Stimulated activated CD8-positive, alpha-beta memory T cell treated with anti-CD3 and anti-CD28 coated beads, Interleukin-2, amount 100 ng/mL, for 1 hour (primary cell): ENCODE measurements at regions not wholly inside any gene's neighbourhood (a gene's known extent, or its start where the extent isn't known, plus 50 kb on each side); places are given as distances from the start of the nearest gene placed in this dataset.

ENCODE experiments used
- DNase-seq, 2 donors: peaks; one replicate each; pipeline ENCODE4 v3.0.0-alpha.2; 2020; ENCODE audit warnings: low read depth in 2 of 2

DNA sequence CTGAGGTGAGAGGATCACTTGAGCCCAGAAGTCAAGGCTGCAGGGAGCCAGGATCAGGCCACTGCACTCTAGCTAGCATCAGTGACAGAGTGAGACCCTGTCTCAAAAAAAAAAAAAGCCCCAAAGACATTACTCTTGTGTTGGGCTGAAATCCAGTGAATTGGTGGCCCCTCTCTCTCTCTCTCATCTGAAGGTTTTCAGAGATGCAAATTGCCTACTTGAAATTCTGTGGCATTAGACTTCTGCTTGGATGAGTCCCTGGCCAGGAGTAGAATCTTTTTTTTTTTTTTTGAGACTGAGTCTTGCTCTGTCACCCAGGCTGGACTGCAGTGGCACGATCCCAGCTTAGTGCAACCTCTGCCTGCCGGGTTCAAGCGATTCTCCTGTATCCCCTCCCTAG, 112.0 kb upstream of the ATF7IP start:
- no peak for DNase-seq

DNA sequence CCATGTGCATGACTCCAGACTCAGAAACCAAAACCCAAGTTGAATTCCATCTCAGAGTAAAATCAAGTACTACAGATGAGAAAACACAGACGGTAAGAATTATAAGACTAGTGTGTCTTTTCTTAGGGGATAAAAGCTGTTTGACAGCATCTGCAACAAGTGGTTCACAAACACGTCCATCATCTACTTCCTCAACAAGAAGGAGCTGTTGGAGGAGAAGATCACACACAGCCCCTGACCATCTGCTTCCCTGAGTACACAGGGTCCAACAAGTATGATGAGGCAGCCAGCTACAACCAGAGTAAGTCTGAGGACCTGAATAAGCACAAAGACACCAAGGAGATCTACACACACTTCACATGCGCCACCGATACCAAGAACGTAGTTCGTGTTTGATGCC, 110.7 kb upstream of the ATF7IP start:
- no peak for DNase-seq

DNA sequence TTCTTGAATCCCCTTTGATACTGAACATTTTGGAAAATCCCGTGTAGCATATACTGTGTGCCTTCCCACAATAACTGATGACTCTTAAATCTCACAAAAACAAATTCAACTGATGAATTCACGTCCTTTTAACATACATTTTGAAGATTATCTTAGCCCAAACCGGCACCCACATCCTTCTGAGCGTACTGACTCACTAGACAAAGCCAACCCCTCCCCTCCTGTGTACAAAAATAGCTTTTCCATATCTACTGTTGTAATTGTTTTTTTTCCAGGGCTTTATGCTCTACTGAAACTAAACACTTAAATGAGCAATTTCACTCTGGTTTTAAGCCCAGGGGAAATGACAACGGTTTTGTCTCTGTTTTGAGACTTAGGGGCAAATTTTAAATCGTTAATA, 109.4 kb upstream of the ATF7IP start:
- DNase-seq: peak in 1 of 2 donors; percentile 15

DNA sequence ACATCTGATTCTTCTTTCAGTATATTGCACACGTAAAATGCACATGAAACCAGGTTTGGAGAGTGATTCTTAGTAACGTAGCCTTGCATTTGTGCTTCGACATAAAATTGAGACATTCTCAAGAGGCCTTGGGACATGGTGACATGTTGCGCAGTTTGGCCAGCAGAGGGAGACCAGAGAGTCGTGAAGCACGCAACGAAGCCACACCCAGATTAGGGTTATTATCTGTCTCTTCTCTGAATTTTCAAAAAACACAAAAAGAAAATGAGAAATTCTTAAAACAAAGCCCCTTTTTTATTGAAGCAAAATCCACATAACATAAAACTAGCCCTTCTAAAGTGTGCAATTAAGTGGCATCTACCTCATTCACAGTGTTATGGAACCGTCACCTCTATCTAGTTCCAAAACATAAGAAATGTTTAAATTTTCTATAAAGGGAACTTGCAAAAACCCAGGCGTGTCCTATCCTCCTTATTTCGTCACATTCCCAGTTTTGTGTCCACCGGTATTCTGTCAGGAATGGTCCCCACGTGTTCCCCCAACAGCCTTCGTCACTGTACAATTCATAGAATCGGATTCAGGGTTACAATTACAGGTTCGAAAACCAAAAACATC, 108.8 kb upstream of the ATF7IP start:
- DNase-seq: peak; percentile 56 to 58

DNA sequence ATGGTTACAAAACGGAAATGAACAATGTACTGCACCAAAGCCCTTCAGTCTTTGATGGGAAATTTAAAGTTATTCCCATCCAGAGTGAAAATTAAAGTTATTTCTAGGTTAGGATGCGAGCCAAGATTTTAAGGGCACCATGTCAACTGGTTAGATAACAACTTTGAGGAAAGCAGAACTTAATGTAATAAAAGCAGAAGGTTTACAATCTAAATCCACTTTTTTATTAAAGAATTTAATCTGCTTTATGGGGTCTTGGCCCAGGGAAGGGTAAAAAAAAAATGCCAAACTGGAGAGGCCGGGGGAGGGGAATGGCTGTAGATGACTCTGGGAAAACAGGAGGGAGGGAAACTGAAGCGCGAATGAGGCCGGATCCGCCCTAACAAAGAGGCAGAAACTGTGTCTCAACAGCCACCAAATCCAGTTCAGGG, 108.2 kb upstream of the ATF7IP start:
- no peak for DNase-seq

DNA sequence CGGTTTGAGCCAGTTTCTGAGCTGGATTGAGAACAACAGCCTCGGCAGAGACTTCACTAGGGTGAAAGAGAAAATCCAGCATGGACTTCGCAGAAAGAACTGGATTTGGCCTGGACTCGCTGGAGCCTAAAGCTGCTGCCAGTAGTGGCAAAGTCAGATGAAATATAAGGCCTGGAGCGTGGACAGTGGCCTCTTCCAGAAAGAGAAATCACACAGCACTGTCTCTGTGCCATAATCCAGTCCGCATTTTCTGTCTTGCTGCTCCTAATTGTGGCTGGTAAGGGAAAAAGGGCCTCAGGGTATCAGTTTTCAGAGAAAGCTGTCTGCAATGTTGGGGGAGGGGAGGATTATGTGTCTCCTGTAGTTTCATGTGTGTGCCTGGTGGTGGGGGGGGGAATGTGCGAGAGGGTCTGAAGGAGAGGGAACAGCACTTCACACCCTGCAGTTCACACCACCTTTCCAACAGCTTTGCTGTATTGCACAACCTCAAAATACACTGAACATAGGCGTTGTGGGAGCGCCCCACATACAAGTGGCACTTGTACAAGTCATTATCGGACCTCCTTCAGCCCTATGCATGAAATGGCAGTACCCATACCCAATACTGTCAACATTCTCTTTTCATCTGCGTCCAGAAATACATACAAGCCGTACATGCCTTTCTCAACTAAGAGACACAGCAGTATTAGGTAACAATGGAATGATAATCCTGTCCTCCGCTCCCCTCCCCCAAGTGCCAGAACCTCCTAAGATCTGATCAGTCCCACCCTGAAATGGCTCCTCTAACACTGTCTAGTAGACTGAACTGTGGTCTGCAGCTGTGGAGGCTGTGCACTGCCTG, 107.5 kb upstream of the ATF7IP start:
- DNase-seq: peak; percentile 37 to 64

DNA sequence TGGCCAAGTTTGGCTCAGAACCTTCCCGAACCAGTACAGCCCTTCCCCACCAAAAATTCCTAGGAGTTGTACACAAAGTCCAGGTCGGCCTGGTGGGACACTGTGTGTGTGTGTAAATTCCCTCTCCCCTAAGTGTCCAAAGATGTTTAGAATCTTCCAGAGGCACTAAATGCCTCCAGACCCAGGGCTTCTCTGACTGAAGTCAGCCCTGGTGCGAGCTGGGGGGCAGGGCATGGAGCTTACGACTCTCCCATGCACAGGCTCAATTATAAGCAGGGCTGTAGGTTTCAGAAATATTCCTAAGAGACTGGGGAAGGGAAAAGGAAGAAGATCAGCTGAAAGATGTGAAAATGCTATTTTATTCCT, 106.9 kb upstream of the ATF7IP start:
- DNase-seq: no peak

DNA sequence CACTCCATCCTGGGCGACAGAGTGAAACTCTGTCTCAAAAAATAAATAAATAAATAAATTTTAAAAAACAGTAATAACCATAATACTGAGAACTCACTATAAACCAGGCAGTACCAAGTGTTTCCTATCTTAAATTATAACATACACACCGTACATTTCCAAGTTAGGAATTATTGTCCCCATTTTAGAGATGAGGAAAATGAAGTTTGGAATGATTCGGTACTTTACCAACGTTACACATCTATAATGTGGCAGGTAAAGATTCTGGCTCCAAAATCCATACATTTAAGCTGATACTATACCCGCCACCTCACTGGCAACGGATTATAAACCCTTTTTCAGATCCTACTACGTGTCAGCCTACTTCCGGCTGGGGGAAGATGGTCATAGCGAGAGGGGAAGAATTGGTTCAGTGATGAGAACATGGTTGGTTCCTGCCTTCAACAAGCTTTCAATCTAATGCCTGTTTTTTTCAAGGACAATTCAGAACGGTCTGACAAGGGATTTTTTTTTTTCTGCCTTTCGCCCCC, 105.9 kb upstream of the ATF7IP start:
- DNase-seq: no peak

DNA sequence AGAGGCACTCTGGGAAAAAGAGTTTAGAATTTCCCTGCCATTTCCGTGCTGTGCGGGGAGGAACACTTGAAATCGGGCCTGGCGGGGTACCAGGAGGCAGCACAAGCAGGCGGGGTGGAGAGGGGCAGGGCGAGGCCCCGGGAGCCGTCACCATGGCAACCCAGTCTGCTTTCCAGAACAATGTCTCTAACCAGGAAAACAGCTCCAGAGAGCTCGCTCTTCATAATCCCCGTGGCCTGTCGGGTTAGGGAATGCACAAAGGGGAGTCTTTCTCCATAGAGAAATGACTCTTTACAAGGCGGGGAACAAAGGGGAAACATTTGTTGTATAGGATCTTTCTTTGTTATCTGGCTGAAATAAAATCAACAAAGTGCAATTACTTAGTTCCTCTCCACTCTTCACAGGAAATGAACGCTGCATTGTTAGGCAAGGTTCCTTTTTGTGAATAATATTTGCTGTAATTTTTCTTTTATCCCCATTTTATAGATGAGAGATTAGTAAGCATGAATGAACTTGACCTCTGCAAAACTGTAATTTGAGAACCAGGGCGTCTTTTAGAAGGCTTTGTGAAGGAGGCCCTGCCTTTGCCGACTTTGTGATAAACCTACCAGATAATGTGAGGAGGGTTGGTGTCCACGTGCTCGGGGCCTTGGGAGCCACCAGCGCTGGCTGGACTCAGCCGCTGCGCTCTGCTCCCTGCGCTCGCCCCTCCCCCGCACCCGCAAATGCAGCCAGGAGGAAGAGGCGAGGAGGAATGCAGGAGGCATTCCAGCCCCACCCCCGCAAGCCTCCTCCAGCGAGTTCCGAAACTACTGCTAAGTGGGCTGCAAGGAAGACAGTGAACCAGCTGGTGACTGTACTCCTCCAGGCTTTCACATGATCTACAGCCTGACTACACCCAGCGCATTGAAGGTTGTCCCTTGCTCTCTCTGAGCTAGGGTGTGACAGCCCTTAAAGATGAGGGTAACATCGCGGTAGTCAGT, 105.2 kb upstream of the ATF7IP start:
- no peak for DNase-seq

DNA sequence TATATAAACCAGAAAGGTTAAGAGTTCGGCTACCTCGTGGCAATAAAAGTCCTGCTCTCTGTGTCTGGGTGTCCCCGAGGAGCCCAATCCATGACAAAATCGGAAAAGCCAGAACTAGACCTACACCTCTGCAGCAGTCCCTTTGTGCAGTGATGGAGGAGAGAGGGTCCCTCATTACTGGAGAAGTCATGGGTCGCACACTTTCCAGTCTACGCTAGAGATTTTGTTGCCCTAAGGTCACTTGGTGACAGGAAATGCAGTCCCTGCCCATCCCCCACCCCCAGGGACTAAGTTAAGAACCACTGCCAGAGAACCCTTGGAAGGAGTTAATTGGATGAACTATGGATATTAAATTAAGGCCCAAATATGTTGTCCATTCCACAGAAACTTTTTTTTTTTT, 104.4 kb upstream of the ATF7IP start:
- no peak for DNase-seq

DNA sequence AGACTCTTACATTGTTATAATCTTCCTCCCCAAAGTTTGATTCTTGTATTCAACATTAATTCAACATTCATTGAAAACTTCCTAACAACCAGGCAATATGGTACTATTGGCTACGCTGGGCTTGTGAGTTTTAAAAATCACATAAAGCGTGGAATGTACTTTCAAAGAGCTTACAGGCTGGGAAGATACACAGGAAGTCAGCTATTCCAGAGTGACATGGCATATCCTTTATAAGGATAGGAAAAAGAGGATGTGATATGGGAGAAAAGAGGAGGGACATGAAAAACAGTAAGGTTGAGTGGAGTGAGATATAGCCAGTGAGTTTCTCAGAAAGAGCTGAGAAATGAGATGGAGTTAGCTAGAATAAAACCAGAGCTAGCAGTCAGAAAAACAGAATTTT, 103.6 kb upstream of the ATF7IP start:
- DNase-seq: no peak

DNA sequence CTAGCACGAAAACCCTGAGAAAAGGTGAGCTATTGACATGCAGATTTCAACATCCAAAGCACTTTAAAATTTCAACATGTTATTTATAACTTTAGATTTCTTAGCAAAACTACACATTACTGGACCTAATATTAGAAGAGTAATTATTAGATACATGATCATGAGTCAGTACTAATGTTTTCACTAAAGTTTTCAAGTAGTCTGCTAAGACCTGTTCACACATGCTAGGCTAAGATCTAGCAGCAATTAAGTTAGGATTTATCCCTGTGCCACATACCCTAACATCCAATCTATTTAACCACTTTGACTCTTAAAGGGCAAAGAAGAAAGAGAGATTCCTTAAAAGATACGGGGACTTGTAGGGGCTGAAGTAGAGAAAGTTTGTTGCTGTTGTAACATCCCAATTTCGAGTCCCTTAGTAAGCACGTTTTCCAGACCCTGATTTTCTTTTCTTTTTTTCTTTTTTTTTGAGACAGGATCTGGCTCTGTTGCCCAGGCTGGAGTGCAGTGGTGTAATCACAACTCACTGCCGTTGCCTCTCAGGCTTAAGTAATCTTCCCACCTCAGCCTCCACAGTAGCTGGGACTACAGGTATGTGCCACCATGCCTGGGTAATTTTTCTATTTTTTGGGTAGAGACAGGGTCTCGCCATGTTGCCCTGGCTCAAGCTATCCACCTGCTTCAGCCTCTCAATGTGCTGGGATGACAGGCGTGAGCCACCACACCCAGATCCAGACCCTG, 102.5 kb upstream of the ATF7IP start:
- no peak for DNase-seq

DNA sequence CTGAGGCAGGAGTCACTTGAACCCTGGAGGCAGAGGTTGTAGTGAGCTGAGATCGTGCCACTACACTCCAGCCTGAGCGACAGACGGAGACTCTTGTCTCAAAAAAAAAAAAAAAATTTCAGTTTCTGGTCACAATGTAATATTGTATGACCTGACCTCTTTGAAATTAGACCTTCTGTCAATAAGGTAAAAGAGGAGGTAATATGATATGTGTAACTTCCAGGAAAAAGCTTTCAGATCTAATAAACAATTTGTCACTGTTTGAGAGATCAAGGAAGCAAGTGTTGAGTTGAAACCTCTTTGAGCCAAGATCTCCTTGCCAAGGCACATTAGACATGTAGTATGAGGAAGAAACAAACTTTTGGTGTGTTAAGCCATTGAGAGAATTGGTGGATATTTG, 101.7 kb upstream of the ATF7IP start:
- DNase-seq: no peak

DNA sequence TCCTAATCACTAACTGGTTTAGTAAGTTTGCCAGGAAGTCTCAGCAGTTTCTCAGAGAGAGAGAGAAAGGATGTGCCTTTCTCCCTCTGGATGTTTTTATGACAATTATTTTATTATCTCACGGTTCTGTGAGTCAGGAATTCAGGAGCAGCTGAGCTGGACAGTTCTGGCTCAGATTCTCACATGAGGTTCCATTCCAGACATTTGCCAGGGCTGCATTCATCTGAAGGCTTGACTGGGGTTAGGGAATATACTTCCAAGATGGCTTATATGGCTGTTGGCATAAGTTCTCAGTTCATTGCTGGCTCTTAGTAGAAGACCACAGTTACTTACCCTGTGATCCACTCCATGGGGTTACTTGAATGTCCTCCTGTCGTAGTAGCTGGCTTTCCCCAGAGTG, 101.2 kb upstream of the ATF7IP start:
- DNase-seq: no peak

DNA sequence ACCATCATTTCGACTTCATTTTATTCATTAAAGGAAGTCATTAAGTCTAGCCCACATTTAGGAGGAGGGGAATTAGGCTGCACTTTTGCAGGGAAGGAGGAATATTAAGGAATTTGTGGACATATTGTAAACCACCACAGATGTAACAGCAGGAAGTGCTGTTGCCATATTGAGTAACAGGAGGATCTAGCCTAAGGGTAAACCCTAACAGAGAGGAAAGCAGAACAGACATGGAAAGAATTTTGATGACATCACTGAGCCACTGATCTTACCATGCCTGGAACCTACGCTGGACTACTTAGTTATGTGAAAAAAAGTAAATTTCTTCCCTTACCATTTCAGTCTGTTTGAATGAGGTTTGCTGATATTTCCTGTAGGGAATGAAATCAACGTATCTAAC, 100.7 kb upstream of the ATF7IP start:
- DNase-seq: no peak

DNA sequence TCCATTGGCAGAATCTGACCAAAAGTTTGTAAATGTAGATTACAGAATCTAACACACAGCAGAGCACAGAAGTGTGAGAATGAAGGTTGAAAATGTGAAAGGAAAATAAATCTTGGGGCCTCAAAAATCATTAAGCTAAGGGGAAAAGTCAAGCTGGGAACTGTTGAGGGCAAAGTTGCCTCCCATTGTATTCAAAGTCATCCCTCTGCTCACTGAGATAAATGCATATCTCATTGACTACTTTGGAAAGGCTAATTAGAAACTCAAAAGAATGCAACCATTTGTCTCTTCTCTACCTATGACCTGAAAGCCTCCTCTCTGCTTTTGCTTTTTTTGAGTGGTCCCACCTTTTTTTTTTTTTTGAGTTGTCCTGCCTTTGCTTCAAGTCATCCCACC, 97.4 kb upstream of the ATF7IP start:
- no peak for DNase-seq

DNA sequence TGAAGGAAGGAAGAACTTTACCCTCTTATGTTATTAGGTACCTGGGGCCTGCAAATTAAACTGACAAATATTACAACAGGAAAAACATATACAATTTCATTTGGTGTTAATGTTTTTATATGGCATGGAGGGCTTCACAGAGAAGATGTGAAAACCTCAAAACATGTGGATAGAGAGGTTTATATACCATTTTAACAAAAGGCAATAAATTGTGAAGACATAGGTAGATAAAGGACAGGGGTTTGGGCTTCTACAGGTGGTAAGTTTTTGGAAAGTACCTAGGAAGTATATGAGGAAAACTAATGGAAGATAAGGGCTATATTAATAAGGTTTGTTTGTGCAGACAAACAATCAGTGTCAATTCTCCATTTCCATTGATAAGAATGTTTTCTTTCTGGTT, 95.1 kb upstream of the ATF7IP start:
- DNase-seq: no peak

DNA sequence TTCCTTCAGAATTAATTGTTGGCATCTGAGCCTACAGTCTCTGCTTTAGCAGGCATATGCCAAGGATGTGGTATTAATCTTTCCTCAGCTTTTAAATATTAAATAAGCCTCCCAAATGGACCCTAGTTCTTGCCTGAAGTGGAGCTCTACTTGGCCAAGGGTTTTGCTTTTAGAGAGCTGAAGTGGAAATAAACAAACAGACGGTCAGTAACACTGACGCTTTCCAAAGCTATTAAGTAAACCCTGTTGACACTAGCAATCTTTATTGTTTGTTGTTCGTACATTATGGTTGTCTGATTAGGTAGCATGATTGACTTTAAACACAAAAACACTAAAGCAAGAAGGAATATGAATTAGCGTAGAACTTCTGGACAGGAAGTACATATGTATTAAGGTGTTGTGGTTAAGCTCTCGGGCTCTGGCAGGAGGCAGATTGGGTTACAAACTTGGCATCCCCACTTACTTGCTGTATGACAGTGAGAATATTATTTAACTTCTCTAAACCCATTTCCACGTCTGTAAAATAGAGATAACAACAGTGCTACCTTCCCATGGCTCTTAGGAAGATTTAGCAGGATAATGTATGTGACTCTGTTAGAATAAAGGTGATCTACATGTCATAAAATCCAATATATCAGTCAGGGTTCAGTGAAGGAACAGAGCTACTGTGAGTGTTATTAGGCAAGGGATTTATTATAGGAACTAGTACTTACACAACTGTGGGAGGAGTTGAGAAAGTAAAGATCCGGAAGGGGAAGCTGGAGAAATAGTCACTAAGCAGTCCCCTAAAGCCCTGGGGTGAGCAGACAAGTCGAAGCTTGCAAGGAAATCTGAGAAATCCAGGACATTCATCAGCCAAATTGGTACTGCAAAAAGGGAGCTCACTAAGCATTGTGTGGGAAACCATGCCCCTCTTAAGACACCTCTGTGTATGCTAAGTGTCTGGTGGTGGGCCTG, 92.2 kb upstream of the ATF7IP start:
- no peak for DNase-seq

DNA sequence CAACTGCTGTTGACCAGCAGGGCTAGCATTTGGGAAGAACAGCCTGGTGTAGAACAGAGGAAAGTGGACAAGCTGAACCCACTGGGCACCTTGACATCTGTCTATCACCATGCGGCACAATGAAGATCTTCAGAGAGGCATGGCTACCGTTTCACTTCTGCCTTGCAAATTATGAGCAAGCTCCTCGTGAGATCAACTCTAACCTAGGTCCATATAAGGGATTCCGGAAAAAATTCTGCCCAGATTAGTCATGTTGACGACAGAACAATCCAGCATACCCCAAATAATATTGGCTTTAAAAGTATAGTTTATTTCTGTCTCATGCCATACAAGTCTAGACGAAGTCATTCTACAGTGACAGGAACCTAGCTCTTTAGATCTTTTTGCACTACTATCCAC, 91.6 kb upstream of the ATF7IP start:
- DNase-seq: no peak

DNA sequence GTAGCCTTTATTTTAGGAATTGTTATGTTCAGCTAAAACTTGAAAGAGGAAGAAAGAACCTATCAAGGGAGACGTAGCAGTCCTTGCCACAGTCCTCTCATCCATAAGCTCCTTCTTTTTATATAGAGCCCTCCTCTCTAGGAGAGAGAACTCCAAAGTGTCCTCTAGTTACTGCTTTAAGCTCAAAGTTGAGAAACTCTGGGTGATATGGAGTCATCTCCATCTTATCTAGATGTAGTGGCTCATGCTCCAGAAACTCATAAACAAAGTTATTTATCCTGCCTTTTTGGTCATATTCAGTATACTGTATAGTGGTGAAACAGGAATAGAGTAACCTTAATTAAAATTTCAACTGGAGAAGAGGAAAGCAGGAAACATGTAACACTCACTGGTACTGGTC, 90.4 kb upstream of the ATF7IP start:
- DNase-seq: no peak
